ENCODE measurements at regions not wholly inside any gene's neighbourhood (a gene's known extent, or its start where the extent isn't known, plus 50 kb on each side); places are given as distances from the start of the nearest gene placed in this dataset.

DNA sequence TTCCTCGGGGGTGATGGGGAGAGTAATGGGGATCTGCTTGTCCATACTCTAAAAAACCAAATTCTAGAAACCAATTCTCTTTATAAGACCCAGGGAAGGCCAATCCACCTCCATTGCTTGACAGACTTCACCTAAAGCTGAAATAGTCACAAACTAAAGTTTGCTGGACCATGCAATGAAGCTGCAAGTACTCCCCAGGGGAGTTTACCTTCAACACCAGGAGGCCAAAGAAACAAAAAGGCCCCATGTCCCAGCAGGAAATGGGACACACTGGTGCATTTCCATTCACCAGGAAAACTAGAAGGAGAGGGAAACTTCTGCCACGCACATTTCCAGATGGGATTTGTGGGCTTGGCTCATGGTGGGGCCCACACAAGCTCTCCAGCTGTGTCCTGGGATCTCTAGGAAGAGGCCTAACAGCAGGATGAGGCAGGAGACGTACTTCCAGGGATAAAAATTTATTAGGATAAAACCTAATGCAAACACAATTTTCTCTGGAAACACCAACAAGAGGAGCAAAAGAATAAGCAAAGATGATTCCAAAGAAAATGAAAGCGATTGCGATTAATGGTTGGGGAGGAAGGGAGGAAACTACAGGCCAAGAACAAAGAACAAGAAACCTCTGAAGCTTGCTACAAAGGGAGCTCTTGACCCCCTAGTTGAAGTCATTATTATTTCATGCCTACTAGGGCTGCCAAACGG is 238.0 kb upstream of the LRTM1 start:
- no peak overlapping the region for H3K27ac ChIP-seq
- TF ChIP-seq, protein P1, sequence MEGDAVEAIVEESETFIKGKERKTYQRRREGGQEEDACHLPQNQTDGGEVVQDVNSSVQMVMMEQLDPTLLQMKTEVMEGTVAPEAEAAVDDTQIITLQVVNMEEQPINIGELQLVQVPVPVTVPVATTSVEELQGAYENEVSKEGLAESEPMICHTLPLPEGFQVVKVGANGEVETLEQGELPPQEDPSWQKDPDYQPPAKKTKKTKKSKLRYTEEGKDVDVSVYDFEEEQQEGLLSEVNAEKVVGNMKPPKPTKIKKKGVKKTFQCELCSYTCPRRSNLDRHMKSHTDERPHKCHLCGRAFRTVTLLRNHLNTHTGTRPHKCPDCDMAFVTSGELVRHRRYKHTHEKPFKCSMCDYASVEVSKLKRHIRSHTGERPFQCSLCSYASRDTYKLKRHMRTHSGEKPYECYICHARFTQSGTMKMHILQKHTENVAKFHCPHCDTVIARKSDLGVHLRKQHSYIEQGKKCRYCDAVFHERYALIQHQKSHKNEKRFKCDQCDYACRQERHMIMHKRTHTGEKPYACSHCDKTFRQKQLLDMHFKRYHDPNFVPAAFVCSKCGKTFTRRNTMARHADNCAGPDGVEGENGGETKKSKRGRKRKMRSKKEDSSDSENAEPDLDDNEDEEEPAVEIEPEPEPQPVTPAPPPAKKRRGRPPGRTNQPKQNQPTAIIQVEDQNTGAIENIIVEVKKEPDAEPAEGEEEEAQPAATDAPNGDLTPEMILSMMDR (conservative IDR thresholded peaks at IDR 0.05) = no peak

DNA sequence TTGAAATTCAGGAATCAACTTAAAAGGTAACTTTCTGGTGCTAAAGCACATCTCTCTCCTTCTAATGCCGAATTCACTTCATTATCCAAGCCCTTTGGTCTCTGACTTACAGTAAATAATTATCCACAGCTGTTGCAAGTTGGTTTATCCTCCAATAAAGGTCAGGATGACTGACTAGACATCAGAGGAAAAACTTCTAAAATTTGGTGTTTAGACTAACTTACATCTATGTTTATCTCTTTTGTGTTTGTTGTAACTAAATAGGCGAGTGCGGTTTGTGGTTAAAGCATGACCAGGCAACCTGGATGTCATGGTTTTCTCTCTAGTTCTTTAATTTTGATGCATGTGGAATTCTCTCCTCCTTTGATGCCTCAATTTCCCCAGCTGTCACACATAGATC is 237.4 kb upstream of the LRTM1 start:
- TF ChIP-seq, protein P1 (conservative IDR thresholded peaks at IDR 0.05) = no peak
- no peak overlapping the region for H3K27ac ChIP-seq

DNA sequence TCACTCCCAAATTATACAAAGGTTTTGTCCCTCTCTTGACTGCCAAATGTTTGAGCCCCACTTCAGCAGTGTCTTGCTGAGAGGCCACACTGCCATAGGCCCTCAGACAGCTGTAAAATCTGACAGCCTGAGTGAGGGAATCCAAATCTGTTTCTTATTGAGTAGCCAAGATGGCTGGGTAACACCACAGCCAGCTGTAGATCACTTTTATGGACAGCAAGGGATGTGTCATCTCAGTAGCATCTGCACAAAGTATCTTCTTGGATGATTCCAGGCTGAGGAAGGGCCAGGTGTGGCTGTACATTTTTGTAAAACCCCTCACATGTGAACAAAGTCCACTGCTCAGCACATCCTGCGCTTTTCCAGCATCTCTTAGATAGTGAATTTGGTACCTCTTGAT is 237.0 kb upstream of the LRTM1 start:
- TF ChIP-seq, protein P1 (conservative IDR thresholded peaks at IDR 0.05) = no peak

DNA sequence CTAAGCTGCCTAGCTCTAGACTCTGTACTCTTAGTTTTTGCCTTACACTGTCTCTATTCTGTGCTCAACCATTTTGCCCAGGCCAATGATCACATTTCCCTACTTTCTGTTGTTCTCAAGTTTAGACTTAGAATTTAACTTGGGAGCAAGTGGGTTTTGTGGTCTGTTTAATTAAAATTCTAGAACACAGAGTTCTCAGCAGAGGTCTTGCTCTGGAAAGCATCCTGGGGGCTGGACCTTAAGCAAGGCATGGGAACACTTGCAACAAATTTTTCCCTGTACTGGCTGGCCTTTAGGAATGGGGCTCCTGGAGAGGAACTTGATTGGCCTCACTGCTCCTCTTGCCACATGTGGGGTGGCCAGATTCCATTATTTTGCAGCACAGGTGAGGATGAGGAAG is 236.3 kb upstream of the LRTM1 start:
- no peak overlapping the region for H3K27ac ChIP-seq
- TF ChIP-seq, protein P1 (conservative IDR thresholded peaks at IDR 0.05) = no peak

More for the DNA sequence above, 237.0 kb upstream of the LRTM1 start:
- no peak overlapping the region for H3K27ac ChIP-seq

DNA sequence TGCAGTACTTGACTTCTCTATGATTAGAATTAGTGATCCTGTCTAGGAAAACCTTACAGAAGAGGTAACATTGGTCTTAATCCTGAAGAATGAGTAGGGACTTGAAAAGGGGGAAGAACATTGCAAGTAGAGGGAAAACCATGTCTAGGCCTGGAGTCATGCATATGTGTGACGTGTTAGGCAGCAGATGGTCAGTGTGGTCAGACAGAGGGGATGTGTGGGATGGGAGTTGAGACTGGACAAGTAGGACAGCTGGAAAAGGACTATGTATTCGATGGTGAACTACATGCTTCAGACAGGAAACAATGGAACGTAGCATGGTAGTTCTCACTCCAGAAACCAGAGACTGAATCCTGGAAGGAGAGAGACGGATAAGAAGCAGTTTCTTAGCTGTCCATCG is 235.6 kb upstream of the LRTM1 start:
- TF ChIP-seq, protein P1 (conservative IDR thresholded peaks at IDR 0.05) = no peak
- no peak overlapping the region for H3K27ac ChIP-seq

DNA sequence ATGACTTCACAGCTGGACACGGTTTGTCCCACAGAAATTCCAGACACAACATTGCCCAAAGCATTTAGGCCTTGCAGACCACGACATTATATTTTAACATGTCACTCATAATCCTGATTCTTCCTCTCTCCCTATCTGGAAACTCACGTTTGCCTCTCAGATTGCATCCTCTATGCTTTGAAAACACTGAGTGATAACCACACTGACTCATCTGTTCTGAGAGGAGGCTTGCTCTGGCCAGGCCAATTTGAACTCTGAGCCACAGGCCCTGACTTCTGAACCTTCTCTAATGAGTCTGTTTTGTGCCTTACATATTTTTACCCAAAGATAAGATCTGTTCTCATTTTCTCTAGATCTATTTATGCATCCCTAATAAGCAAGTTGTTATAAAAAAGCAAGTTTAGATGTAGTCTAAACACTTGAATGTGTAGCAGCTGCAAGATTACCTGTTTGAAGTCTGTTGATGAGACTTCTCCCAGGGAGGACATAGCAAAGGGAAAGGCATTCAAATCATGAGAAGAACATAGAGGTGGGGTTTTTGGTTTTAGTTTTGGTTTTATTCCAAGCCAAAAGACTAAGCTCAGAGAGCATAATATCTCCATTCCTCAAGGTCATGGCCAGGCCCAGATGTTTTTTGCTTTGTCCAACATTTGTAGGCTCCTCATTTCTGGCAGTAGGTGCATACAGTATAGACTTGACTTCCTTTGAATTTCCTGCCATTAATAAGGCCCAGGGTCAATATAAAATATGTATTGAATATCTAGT is 234.4 kb upstream of the LRTM1 start:
- TF ChIP-seq, protein P1 (conservative IDR thresholded peaks at IDR 0.05) = no peak
- H3K27ac ChIP-seq = no peak overlapping the region

DNA sequence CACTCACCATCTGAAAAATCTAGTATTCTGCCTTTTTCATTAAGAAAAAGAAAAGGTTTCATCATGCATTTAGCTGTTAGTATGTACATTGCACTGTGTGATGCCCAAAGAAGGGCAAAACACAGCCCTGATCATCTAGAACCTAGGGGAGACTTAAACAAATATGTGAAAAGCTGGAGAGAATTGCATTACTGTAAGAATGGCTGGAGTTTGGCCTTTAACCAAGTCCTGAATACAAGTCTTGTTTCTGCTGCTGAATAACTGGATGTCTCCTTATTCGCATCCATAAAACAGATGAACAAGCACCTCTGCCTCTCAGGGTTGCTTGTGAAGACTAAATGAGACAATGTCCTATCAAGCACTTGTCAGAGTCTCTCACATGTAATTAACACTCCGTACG is 233.4 kb upstream of the LRTM1 start:
- TF ChIP-seq, protein P1 (conservative IDR thresholded peaks at IDR 0.05) = no peak
- no peak overlapping the region for H3K27ac ChIP-seq
